HG03175 (cell line): ENCODE measurements at regions not wholly inside any gene's neighbourhood (a gene's known extent, or its start where the extent isn't known, plus 50 kb on each side); places are given as distances from the start of the nearest gene placed in this dataset.
"Not testable (repeated sequence)": the region's sequence is repeated elsewhere in the genome, so short reads cannot be mapped to it uniquely, and the experiment has no call there.

ENCODE experiments used
- ATAC-seq: cut with Tn5 transposase; IDR thresholded peaks from one replicate; pipeline ENCODE4 v1.9.1; 2021; ENCODE audit warnings: mild to moderate bottlenecking, moderate library complexity; ENCODE audit not compliant: unreplicated experiment

GRCh38 chr3:28028554-28028953 lies 212.9 kb upstream of the CMC1 start:
- no peak for ATAC-seq

- ATAC-seq = no peak
Measured at GRCh38 chr3:28033059-28033784, 208.2 kb upstream of the CMC1 start.

GRCh38 chr3:28036599-28037575 lies 204.5 kb upstream of the CMC1 start:
- ATAC-seq = peak; percentile 63

GRCh38 chr3:28039234-28039633 lies 202.2 kb upstream of the CMC1 start:
- peak; percentile 66 for ATAC-seq

- ATAC-seq = no peak
Measured at GRCh38 chr3:28039829-28040228, 201.6 kb upstream of the CMC1 start.

GRCh38 chr3:28042095-28042635 lies 199.3 kb upstream of the CMC1 start:
- peak; percentile 58 for ATAC-seq

- ATAC-seq = peak; percentile 19
Measured at GRCh38 chr3:28042707-28043106, 198.7 kb upstream of the CMC1 start.

- ATAC-seq = no peak
Measured at GRCh38 chr3:28050120-28050519, 191.3 kb upstream of the CMC1 start.

- ATAC-seq = no peak
Measured at GRCh38 chr3:28050885-28051284, 190.5 kb upstream of the CMC1 start.

GRCh38 chr3:28053759-28054158 lies 187.7 kb upstream of the CMC1 start:
- no peak for ATAC-seq

- ATAC-seq = no peak
Measured at GRCh38 chr3:28056806-28057205, 184.6 kb upstream of the CMC1 start.

GRCh38 chr3:28057539-28057938 lies 183.9 kb upstream of the CMC1 start:
- no peak for ATAC-seq

- not testable (repeated sequence) for ATAC-seq
Measured at GRCh38 chr3:28059199-28059598, 182.2 kb upstream of the CMC1 start.

- no peak for ATAC-seq
Measured at GRCh38 chr3:28066020-28066419, 175.4 kb upstream of the CMC1 start.

- ATAC-seq = no peak
Measured at GRCh38 chr3:28067014-28067413, 174.4 kb upstream of the CMC1 start.

GRCh38 chr3:28068342-28068741 lies 173.1 kb upstream of the CMC1 start:
- ATAC-seq = no peak

- no peak for ATAC-seq
Measured at GRCh38 chr3:28069438-28069837, 172.0 kb upstream of the CMC1 start.

GRCh38 chr3:28076246-28076645 lies 165.2 kb upstream of the CMC1 start:
- ATAC-seq = no peak

GRCh38 chr3:28077572-28077971 lies 163.8 kb upstream of the CMC1 start:
- ATAC-seq = no peak

GRCh38 chr3:28078536-28078935 lies 162.9 kb upstream of the CMC1 start:
- ATAC-seq = no peak

- no peak for ATAC-seq
Measured at GRCh38 chr3:28080716-28081115, 160.7 kb upstream of the CMC1 start.

GRCh38 chr3:28081533-28081947 lies 159.9 kb upstream of the CMC1 start:
- ATAC-seq = peak; percentile 60
